SK-N-SH (cell line): ENCODE measurements at regions not wholly inside any gene's neighbourhood (a gene's known extent, or its start where the extent isn't known, plus 50 kb on each side); places are given as distances from the start of the nearest gene placed in this dataset.

Experiments used
- CTCF ChIA-PET: fragments of 300-600, 350-600 bp; formaldehyde crosslinking; extraction: SDS; loops from one replicate; lab custom pipeline; 2021; lab: Yijun Ruan, JAX
- POLR2A ChIA-PET: fragments of 350-600 bp; sonication (Branson Sonifier 250); formaldehyde crosslinking; extraction: SDS; loops from one replicate; lab custom pipeline; 2020; ENCODE audit warnings: antibody characterized with exemption, inconsistent platforms; lab: Yijun Ruan, JAX
- DNase-seq: peaks from one replicate; pipeline ENCODE4 v3.0.0; 2012
- H2AFZ ChIP-seq: fragments of 200-600 bp; sonication (generic); 2 replicates; pipeline ENCODE4 v1.8.1; 2016; ENCODE audit warnings: antibody characterized with exemption, mild to moderate bottlenecking, low read depth
- H3F3A ChIP-seq: fragments of 200-600 bp; sonication (generic); replicated peaks from 2 replicates; pipeline ENCODE3; 2016; ENCODE audit warnings: antibody characterized with exemption, mild to moderate bottlenecking; ENCODE audit not compliant: insufficient read depth
- H3K27ac ChIP-seq, 2 experiments: fragments of 200-500 bp in 1 of 2; fragments of 200-600 bp in 1 of 2; sonication (Bioruptor generic) in 1 of 2; sonication (generic), shearing (Covaris generic) in 1 of 2; 2 replicates each; pipeline versions ENCODE4 v1.5.1 to v1.6.1; 2014 to 2016; ENCODE audit warnings: low read depth in 2 of 2, inconsistent platforms in 1 of 2, low read length in 1 of 2, mild to moderate bottlenecking in 1 of 2, mixed read lengths in 1 of 2
- H3K27me3 ChIP-seq: fragments of 200-600 bp; sonication (generic), shearing (Covaris generic); 2 replicates; pipeline ENCODE4 v1.6.1; 2016; ENCODE audit warnings: mixed run types; ENCODE audit not compliant: insufficient read depth
- H3K36me3 ChIP-seq, 2 experiments: fragments of 200-500 bp in 1 of 2; fragments of 200-600 bp in 1 of 2; sonication (Bioruptor generic) in 1 of 2; sonication (generic) in 1 of 2; replicated peaks in 1 of 2; 2 replicates each; pipeline versions ENCODE3 to v1.5.1; 2014 to 2016; ENCODE audit warnings: low read length in 1 of 2, mild to moderate bottlenecking in 1 of 2; ENCODE audit not compliant: insufficient read depth in 2 of 2, control insufficient read depth in 1 of 2
- H3K4me1 ChIP-seq, 2 experiments: fragments of 200-500 bp in 1 of 2; fragments of 200-600 bp in 1 of 2; sonication (Bioruptor generic) in 1 of 2; sonication (generic), shearing (Covaris generic) in 1 of 2; 2 replicates each; pipeline versions ENCODE4 v1.5.1 to v1.6.1; 2014 to 2016; ENCODE audit warnings: low read depth in 1 of 2, low read length in 1 of 2, mixed run types in 1 of 2; ENCODE audit not compliant: insufficient read depth in 2 of 2, control insufficient read depth in 1 of 2
- H3K4me2 ChIP-seq: fragments of 200-600 bp; sonication (generic), shearing (Covaris generic); 2 replicates; pipeline ENCODE4 v1.6.1; 2017; ENCODE audit warnings: mixed run types
- H3K4me3 ChIP-seq, 2 experiments: fragments of 200-500 bp in 1 of 2; fragments of 200-600 bp in 1 of 2; sonication (Bioruptor generic) in 1 of 2; sonication (generic), shearing (Covaris generic) in 1 of 2; 2 replicates each; pipeline versions ENCODE4 v1.5.1 to v1.8.1; 2014 to 2016; ENCODE audit warnings: low read depth in 2 of 2, inconsistent platforms in 1 of 2, low read length in 1 of 2, mild to moderate bottlenecking in 1 of 2, mixed read lengths in 1 of 2, moderate library complexity in 1 of 2
- H3K79me2 ChIP-seq: fragments of 200-600 bp; sonication (generic); 2 replicates; pipeline ENCODE4 v1.8.1; 2017; ENCODE audit warnings: mild to moderate bottlenecking; ENCODE audit not compliant: insufficient read depth
- H3K9ac ChIP-seq: fragments of 200-600 bp; sonication (generic); 2 replicates; pipeline ENCODE4 v1.6.1; 2017; ENCODE audit warnings: mixed run types
- H3K9me2 ChIP-seq: fragments of 200-600 bp; sonication (generic); 2 replicates; pipeline ENCODE4 v1.6.1; 2017; ENCODE audit warnings: mixed run types
- H3K9me3 ChIP-seq: fragments of 200-600 bp; sonication (generic); 2 replicates; pipeline ENCODE4 v1.6.1; 2017; ENCODE audit warnings: mixed run types, mild to moderate bottlenecking, moderate library complexity
- H4K20me1 ChIP-seq: fragments of 200-600 bp; sonication (generic); 2 replicates; pipeline ENCODE4 v1.6.1; 2017; ENCODE audit warnings: mild to moderate bottlenecking, mixed run types; ENCODE audit not compliant: insufficient read depth
- FOSL2 ChIP-seq: IDR thresholded peaks from 2 replicates; pipeline ENCODE4 v1.4.0; 2012; ENCODE audit warnings: low read depth, mild to moderate bottlenecking, moderate library complexity, borderline replicate concordance
- FOXJ3 ChIP-seq: sonication (generic); formaldehyde crosslinking; IDR thresholded peaks from 2 replicates; pipeline ENCODE4 v1.5.1; 2020; ENCODE audit warnings: mild to moderate bottlenecking, missing genetic modification reagents
- RAD21 ChIP-seq: IDR thresholded peaks from 2 replicates; pipeline ENCODE4 v1.6.1; 2012; ENCODE audit warnings: mild to moderate bottlenecking, low read length
- TAF1 ChIP-seq: IDR thresholded peaks from 2 replicates; pipeline ENCODE4 v1.6.1; 2012; ENCODE audit warnings: low read depth, mild to moderate bottlenecking, low read length, moderate library complexity, borderline replicate concordance
- WGBS: methylation state at CpG from one replicate; pipeline ENCODE4 v1.1.6; 2017; ENCODE audit warnings: low lambda C conversion rate; 5-methylcytosine and 5-hydroxymethylcytosine counted together
- TF ChIP-seq, protein P1 (sequence below): IDR thresholded peaks from 2 replicates; pipeline ENCODE4 v1.4.0; 2012; ENCODE audit warnings: low read depth
- TF ChIP-seq, protein P2 (sequence below): IDR thresholded peaks from 2 replicates; pipeline ENCODE4 v1.4.0; 2012; ENCODE audit warnings: low read depth, borderline replicate concordance
- TF ChIP-seq, protein P3 (sequence below): IDR thresholded peaks from 2 replicates; pipeline ENCODE4 v1.4.0; 2012; ENCODE audit warnings: low read depth, borderline replicate concordance
- TF ChIP-seq, protein P4 (sequence below): fragments of 150-350 bp; IDR thresholded peaks from 2 replicates; pipeline ENCODE4 v1.6.1; 2017; ENCODE audit warnings: antibody characterized with exemption, low read length, low read depth, borderline replicate concordance

GRCh38 chr5:39775086-39775796, 350.5 kb upstream of the DAB2 start:
- H3K27me3 ChIP-seq, result peaks cover 4% of the 10 kb centered on the region; the same call in 1 of the 2 replicates
- no peak overlapping the region for H3K4me3 ChIP-seq
- H3K36me3 ChIP-seq, result no peaks in the 10 kb centered on the region
- ChIA-PET POLR2A (no interaction called here), CTCF (no interaction called here)
- no peaks in the 10 kb centered on the region for H3K9me3 ChIP-seq
- TF ChIP-seq FOSL2, result peak; percentile 8; the same call in 1 of the 2 replicates
- TF ChIP-seq, protein P1, sequence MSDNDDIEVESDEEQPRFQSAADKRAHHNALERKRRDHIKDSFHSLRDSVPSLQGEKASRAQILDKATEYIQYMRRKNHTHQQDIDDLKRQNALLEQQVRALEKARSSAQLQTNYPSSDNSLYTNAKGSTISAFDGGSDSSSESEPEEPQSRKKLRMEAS, result no peak
- TF ChIP-seq RAD21, result no peak
- TF ChIP-seq FOXJ3 (CRISPR knock-in tag), result no peak
- H3F3A ChIP-seq, result peaks cover 2% of the 10 kb centered on the region
- no peak overlapping the region for H2AFZ ChIP-seq
- no peak for DNase-seq
- WGBS, result 3% methylated on average over 2 of the region's 2 CpGs
- no peaks in the 10 kb centered on the region for H3K9me2 ChIP-seq
- no peaks in the 10 kb centered on the region for H4K20me1 ChIP-seq
- H3K9ac ChIP-seq, result no peak overlapping the region
- no peaks in the 10 kb centered on the region for H3K79me2 ChIP-seq
- H3K4me2 ChIP-seq, result no peak overlapping the region
- H3K27ac ChIP-seq, result no peak overlapping the region
- H3K4me1 ChIP-seq, result no peaks in the 10 kb centered on the region

DNA sequence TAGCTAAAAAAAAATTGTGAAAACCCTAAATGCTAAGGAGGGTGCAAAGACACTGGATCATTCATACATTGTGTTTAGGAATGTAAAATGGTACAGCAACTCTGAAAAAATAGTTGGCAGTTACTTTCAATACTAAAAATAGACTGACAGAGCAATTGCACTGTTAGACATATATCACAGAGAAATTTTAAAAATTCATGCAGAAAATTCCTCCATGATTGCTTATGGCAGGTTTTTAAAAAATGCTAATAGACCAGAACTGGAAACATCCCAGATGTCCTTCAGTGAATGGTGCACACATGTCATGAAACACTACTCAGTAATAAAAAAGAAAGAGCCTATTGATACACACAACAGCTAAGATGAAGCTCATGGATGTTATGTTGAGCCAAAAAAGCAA, 349.8 kb upstream of the DAB2 start:
- POLR2A ChIA-PET, result no interaction called here
- Histone ChIP-seq H3K4me1 (no peaks in the 10 kb centered on the region), H3K79me2 (no peaks in the 10 kb centered on the region), H3K9me2 (no peaks in the 10 kb centered on the region), H3K9ac (no peak overlapping the region), H3K36me3 (no peaks in the 10 kb centered on the region), H3K9me3 (no peaks in the 10 kb centered on the region), H3F3A (peaks cover 2% of the 10 kb centered on the region), H3K4me2 (no peak overlapping the region), H2AFZ (no peak overlapping the region), H3K27me3 (0 out of 2 replicates have a peak, but pooled peaks cover 4% of the 10 kb centered on the region), H3K27ac (no peak overlapping the region)
- TF ChIP-seq, protein P2, sequence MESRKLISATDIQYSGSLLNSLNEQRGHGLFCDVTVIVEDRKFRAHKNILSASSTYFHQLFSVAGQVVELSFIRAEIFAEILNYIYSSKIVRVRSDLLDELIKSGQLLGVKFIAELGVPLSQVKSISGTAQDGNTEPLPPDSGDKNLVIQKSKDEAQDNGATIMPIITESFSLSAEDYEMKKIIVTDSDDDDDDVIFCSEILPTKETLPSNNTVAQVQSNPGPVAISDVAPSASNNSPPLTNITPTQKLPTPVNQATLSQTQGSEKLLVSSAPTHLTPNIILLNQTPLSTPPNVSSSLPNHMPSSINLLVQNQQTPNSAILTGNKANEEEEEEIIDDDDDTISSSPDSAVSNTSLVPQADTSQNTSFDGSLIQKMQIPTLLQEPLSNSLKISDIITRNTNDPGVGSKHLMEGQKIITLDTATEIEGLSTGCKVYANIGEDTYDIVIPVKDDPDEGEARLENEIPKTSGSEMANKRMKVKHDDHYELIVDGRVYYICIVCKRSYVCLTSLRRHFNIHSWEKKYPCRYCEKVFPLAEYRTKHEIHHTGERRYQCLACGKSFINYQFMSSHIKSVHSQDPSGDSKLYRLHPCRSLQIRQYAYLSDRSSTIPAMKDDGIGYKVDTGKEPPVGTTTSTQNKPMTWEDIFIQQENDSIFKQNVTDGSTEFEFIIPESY, result no peak
- no peak for TF ChIP-seq FOSL2
- TF ChIP-seq, protein P3, sequence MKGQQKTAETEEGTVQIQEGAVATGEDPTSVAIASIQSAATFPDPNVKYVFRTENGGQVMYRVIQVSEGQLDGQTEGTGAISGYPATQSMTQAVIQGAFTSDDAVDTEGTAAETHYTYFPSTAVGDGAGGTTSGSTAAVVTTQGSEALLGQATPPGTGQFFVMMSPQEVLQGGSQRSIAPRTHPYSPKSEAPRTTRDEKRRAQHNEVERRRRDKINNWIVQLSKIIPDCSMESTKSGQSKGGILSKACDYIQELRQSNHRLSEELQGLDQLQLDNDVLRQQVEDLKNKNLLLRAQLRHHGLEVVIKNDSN, result no peak
- no peak for TF ChIP-seq TAF1
- TF ChIP-seq, protein P4, sequence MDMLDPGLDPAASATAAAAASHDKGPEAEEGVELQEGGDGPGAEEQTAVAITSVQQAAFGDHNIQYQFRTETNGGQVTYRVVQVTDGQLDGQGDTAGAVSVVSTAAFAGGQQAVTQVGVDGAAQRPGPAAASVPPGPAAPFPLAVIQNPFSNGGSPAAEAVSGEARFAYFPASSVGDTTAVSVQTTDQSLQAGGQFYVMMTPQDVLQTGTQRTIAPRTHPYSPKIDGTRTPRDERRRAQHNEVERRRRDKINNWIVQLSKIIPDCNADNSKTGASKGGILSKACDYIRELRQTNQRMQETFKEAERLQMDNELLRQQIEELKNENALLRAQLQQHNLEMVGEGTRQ, result no peak
- TF ChIP-seq, all 33 proteins: peak for 0
- DNase-seq, result no peak
- CTCF ChIA-PET, result no interaction called here
- H3K4me3 ChIP-seq, result no peak overlapping the region
- H4K20me1 ChIP-seq, result no peaks in the 10 kb centered on the region
